GM12892 (cell line): ENCODE measurements at regions not wholly inside any gene's neighbourhood (a gene's known extent, or its start where the extent isn't known, plus 50 kb on each side); places are given as distances from the start of the nearest gene placed in this dataset.

Experiments
- DNase-seq: peaks from one replicate; pipeline ENCODE4 v3.0.0; 2011; ENCODE audit not compliant: insufficient read length
- FAIRE-seq: peaks from 2 replicates; lab custom pipeline; 2011; peaks lifted over from hg19 to GRCh38; lab: Jason Lieb, UNC
- POLR2A ChIP-seq: IDR thresholded peaks from 2 replicates; pipeline ENCODE4 v1.6.1; 2011; ENCODE audit warnings: low read depth, low read length, control low read depth
- POLR2AphosphoS5 ChIP-seq: IDR thresholded peaks from 2 replicates; pipeline ENCODE4 v1.6.1; 2011; ENCODE audit warnings: low read depth, low read length, control low read depth
- TAF1 ChIP-seq: IDR thresholded peaks from 2 replicates; pipeline ENCODE4 v1.6.1; 2011; ENCODE audit warnings: low read depth, mild to moderate bottlenecking, control low read depth, low read length, borderline replicate concordance

- DNase-seq = no peak
- TF ChIP-seq POLR2A (no peak), TAF1 (no peak), POLR2AphosphoS5 (no peak)
- FAIRE-seq = no peak
Measured at GRCh38 chr3:61311044-61311443, 59.8 kb upstream of the FHIT start.

- TF ChIP-seq TAF1 (no peak), POLR2AphosphoS5 (no peak), POLR2A (no peak)
- FAIRE-seq = no peak
Measured at GRCh38 chr3:61315871-61316270, 64.6 kb upstream of the FHIT start.

GRCh38 chr3:61323094-61323493 is 71.8 kb upstream of the FHIT start:
- FAIRE-seq (no peak), DNase-seq (no peak)
- no peak for TF ChIP-seq POLR2AphosphoS5
- TF ChIP-seq POLR2A = no peak
- no peak for TF ChIP-seq TAF1

More at GRCh38 chr3:61315871-61316270, 64.6 kb upstream of the FHIT start:
- DNase-seq = no peak

- no peak for FAIRE-seq
- no peak for TF ChIP-seq TAF1
- no peak for DNase-seq
Measured at GRCh38 chr3:61331929-61332552, 80.8 kb upstream of the FHIT start.

- FAIRE-seq (no peak), DNase-seq (no peak)
- no peak for TF ChIP-seq TAF1
Measured at GRCh38 chr3:61333192-61333961, 82.1 kb upstream of the FHIT start.

- TF ChIP-seq POLR2A (no peak), POLR2AphosphoS5 (no peak), TAF1 (no peak)
- no peak for FAIRE-seq
Measured at GRCh38 chr3:61334783-61335182, 83.5 kb upstream of the FHIT start.

GRCh38 chr3:61340931-61341461 is 89.7 kb upstream of the FHIT start:
- DNase-seq (no peak), FAIRE-seq (no peak)
- TF ChIP-seq POLR2AphosphoS5 = no peak
- TF ChIP-seq TAF1 = no peak
- TF ChIP-seq POLR2A = no peak

More at GRCh38 chr3:61334783-61335182, 83.5 kb upstream of the FHIT start:
- no peak for DNase-seq

- DNase-seq (no peak), FAIRE-seq (no peak)
- no peak for TF ChIP-seq POLR2AphosphoS5
- no peak for TF ChIP-seq TAF1
- TF ChIP-seq POLR2A = no peak
Measured at GRCh38 chr3:61343543-61343942, 92.3 kb upstream of the FHIT start.

- FAIRE-seq = no peak
- TF ChIP-seq TAF1 = no peak
- no peak for TF ChIP-seq POLR2AphosphoS5
- TF ChIP-seq POLR2A = no peak
- DNase-seq = no peak
Measured at GRCh38 chr3:61345020-61345419, 93.8 kb upstream of the FHIT start.

- TF ChIP-seq POLR2A (no peak), POLR2AphosphoS5 (no peak), TAF1 (no peak)
- DNase-seq = no peak
- no peak for FAIRE-seq
Measured at GRCh38 chr3:61347981-61348380, 96.7 kb upstream of the FHIT start.

GRCh38 chr3:61349717-61350116 is 98.5 kb upstream of the FHIT start:
- DNase-seq (no peak), FAIRE-seq (no peak)
- no peak for TF ChIP-seq POLR2AphosphoS5
- TF ChIP-seq POLR2A = no peak
- no peak for TF ChIP-seq TAF1

- DNase-seq (no peak), FAIRE-seq (no peak)
- no peak for TF ChIP-seq TAF1
- no peak for TF ChIP-seq POLR2A
- TF ChIP-seq POLR2AphosphoS5 = no peak
Measured at GRCh38 chr3:61350782-61351309, 99.6 kb upstream of the FHIT start.

- TF ChIP-seq POLR2A = no peak
- no peak for TF ChIP-seq TAF1
- no peak for TF ChIP-seq POLR2AphosphoS5
- FAIRE-seq (no peak), DNase-seq (no peak)
Measured at GRCh38 chr3:61352306-61352705, 101.1 kb upstream of the FHIT start.
